ENCODE measurements at regions not wholly inside any gene's neighbourhood (a gene's known extent, or its start where the extent isn't known, plus 50 kb on each side); places are given as distances from the start of the nearest gene placed in this dataset.

DNA sequence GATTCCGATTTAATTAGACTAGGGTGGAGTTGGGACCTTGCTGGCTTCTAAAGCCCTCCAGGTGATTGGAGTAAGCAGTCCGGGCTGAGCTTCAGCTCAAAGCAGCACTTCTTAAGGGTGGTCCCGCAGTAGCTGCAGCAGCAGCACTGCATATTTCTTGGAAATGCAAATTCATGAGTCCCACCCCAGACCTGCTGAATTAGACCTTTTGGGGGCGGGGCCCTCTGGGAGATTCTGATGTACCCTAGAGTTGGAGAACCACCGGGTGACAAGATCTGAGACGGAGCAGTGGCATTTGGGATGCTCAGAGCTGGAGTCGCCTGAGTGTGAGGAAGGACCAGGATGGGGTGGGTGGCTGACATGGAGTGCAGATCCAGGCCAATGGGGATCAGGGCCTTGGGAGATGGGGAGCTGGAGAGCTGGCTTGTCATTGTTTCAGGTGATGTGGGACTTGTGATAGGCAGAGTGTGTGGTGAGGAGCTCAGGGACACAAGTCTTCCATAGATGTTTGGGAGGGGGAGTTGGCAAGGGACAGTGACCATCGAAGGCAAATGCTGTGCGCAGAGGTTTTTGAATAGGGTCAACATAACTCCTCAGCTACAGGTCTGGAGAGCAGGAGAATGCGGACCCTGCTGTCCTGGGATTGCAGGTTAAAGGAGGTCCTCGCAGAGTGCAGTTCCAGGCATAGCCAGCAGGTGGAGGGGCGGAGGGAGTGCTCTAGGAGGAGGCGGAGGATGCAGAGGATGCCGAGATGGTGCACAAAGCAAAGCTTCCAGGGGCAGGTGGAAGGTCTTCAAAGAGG, 130.9 kb upstream of the RAB12 start:
- H3K27me3 ChIP-seq (ENCODE audit: control insufficient read depth, insufficient read depth, low read length), result no peaks in the 10 kb centered on the region
- H3K4me3 ChIP-seq (ENCODE audit: low read length), result no peak overlapping the region
- no peaks in the 10 kb centered on the region for H3K9me3 ChIP-seq (ENCODE audit: control insufficient read depth, insufficient read depth, low read length)
- H3K27ac ChIP-seq (ENCODE audit: low read length), result no peak overlapping the region
- no CpG with 5 or more reads among the region's 14 CpGs for WGBS (ENCODE audit: insufficient coverage, insufficient read length)
- no peaks in the 10 kb centered on the region for H3K36me3 ChIP-seq (ENCODE audit: control insufficient read depth, insufficient read depth, low read length)
- DNase-seq (ENCODE audit: low read depth, low spot score), result peak; percentile 67
- H3K4me1 ChIP-seq (ENCODE audit: control insufficient read depth, insufficient read depth, low read length), result no peaks in the 10 kb centered on the region

DNA sequence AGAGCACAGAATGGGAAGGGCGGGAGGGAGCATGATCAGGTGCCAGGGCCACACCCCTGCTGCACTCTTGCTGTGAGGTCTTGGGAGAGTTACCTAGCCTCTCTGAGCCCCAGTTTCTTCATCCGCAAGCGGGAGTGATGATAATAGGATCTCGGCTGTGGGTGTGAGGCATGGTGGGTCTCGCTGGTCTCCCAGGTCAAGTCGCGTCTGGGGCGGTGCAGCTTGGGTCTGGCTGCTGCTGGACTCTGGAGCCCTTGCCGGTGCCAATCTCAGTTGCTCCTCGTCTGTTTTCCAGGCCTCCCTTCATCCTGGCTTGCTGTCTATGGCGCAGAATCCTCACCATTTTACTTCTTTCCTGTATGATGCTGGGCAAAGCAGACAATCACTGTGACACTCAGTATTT, 130.3 kb upstream of the RAB12 start:
- no peaks in the 10 kb centered on the region for H3K36me3 ChIP-seq (ENCODE audit: control insufficient read depth, insufficient read depth, low read length)
- no CpG with 5 or more reads among the region's 11 CpGs for WGBS (ENCODE audit: insufficient coverage, insufficient read length)
- no peaks in the 10 kb centered on the region for H3K9me3 ChIP-seq (ENCODE audit: control insufficient read depth, insufficient read depth, low read length)
- no peak overlapping the region for H3K27ac ChIP-seq (ENCODE audit: low read length)
- H3K27me3 ChIP-seq (ENCODE audit: control insufficient read depth, insufficient read depth, low read length), result no peaks in the 10 kb centered on the region
- DNase-seq (ENCODE audit: low read depth, low spot score), result no peak
- H3K4me1 ChIP-seq (ENCODE audit: control insufficient read depth, insufficient read depth, low read length), result no peaks in the 10 kb centered on the region
- no peak overlapping the region for H3K4me3 ChIP-seq (ENCODE audit: low read length)

DNA sequence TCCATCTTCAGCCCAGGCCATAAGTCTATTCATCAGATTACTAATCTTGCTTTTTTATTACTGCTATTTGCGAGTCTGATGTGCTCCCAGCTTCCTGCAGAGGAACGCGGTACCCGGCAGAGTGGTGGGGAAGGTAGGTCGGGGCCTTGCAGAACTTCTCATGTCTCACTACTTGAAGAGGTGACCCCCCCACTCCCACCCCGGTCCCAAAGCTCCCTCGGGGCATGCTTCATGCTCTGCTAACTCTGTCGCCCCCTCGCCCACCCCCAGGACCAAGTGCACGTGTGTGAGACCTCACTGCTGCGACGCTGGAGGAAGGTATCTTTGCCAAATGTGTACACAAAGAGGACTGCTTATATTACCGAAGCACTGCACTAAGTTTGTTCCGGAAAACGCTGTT, 129.4 kb upstream of the RAB12 start:
- Histone ChIP-seq H3K27me3 (ENCODE audit: control insufficient read depth, insufficient read depth, low read length) (no peaks in the 10 kb centered on the region), H3K36me3 (ENCODE audit: control insufficient read depth, insufficient read depth, low read length) (no peaks in the 10 kb centered on the region), H3K27ac (ENCODE audit: low read length) (no peak overlapping the region), H3K4me1 (ENCODE audit: control insufficient read depth, insufficient read depth, low read length) (no peaks in the 10 kb centered on the region), H3K9me3 (ENCODE audit: control insufficient read depth, insufficient read depth, low read length) (no peaks in the 10 kb centered on the region), H3K4me3 (ENCODE audit: low read length) (no peak overlapping the region)
- no peak for DNase-seq (ENCODE audit: low read depth, low spot score)
- no CpG with 5 or more reads among the region's 15 CpGs for WGBS (ENCODE audit: insufficient coverage, insufficient read length)

DNA sequence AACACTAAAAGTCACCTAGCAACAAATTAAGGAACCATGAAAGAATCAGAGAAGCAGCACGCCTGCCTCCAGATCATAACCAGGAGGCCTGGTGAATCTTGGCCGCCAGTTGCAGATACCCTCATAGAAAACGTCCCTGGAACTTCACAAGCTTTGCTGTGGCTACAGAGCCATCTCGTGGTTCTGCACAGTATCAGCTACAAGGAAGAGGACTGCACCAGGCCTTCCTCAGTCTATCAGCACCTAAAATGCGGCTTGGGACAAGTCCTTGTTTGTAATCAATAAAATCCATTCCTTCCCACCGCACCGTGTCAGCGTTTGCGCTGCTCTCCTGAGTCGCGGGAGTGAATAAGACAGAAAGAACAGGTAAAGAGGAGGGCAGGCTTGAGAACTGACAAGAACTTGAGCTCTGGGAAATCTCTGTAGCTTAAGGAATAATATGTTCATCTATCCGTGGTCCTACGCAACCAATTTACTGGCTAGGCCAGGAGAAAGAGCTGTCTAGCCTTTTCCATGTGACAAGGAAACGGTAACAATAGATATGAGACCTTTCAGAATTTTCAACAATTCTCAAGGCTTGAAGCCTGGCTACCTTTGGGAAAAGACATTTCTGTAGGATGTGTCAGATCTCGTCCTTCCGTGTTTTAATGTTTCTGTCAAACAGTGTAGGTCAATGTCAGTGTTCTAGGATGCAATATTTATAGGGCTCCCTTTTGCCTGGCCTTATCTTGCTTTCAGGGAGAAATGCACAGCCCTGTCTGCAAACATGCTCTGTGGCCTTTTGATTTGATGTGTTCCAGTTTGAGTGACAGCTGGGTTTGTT, 128.5 kb upstream of the RAB12 start:
- no CpG with 5 or more reads among the region's 16 CpGs for whole genome bisulfite sequencing (ENCODE audit: insufficient coverage, insufficient read length)
- Histone ChIP-seq H3K27ac (ENCODE audit: low read length) (no peak overlapping the region), H3K4me1 (ENCODE audit: control insufficient read depth, insufficient read depth, low read length) (no peaks in the 10 kb centered on the region; the same call in 1 of the 2 replicates), H3K27me3 (ENCODE audit: control insufficient read depth, insufficient read depth, low read length) (no peaks in the 10 kb centered on the region), H3K4me3 (ENCODE audit: low read length) (no peak overlapping the region), H3K9me3 (ENCODE audit: control insufficient read depth, insufficient read depth, low read length) (no peaks in the 10 kb centered on the region), H3K36me3 (ENCODE audit: control insufficient read depth, insufficient read depth, low read length) (no peaks in the 10 kb centered on the region)
- peak; percentile 5 for DNase-seq (ENCODE audit: low read depth, low spot score)

DNA sequence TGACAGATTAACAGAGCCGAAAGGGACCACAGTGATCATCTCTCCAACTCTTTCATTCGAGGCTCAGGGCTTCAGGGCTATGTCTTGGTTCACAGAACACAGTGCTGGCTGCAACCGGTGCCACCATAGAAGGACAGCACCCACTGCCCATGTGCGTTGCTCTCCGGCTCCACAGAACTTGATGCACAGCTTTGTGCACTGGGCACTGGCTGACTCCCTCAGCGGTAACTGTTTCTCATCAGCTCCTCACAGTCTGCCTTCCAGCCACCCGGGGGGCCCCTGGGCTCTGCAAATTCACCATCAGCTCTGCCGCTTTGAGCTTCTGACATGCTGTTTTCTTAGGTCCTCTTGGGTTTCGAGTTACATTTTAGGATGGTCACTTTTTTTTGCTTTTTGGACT, 124.3 kb upstream of the RAB12 start:
- Histone ChIP-seq H3K4me3 (ENCODE audit: low read length) (no peak overlapping the region), H3K36me3 (ENCODE audit: control insufficient read depth, insufficient read depth, low read length) (no peaks in the 10 kb centered on the region), H3K9me3 (ENCODE audit: control insufficient read depth, insufficient read depth, low read length) (no peaks in the 10 kb centered on the region), H3K27ac (ENCODE audit: low read length) (no peak overlapping the region), H3K4me1 (ENCODE audit: control insufficient read depth, insufficient read depth, low read length) (no peaks in the 10 kb centered on the region; the same call in 1 of the 2 replicates), H3K27me3 (ENCODE audit: control insufficient read depth, insufficient read depth, low read length) (no peaks in the 10 kb centered on the region)
- WGBS (ENCODE audit: insufficient coverage, insufficient read length), result no CpG with 5 or more reads among the region's 9 CpGs
- DNase-seq (ENCODE audit: low read depth, low spot score), result no peak

DNA sequence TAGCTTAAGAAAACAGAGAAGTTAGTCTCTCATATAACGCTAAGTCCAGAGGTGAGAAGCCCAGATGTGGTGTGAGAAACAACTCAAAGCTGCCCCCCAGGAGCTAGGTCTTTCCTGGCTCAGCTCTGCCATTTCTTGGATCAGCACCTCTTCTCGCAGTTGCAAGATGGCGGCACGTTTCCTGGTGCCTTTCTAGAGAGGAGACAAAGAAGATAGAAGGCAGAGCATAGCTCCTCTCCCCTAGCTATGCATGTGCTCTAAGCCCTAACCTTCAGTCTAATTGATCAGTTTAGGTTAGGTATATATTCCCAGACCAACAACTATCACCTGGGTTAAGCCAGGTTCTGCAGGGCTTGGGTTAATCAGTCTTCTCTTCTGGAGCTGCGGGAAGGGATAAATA, 119.5 kb upstream of the RAB12 start:
- WGBS (ENCODE audit: insufficient coverage, insufficient read length), result no CpG with 5 or more reads among the region's 5 CpGs
- no peak for DNase-seq (ENCODE audit: low read depth, low spot score)
- no peak overlapping the region for H3K27ac ChIP-seq (ENCODE audit: low read length)
- no peaks in the 10 kb centered on the region for H3K27me3 ChIP-seq (ENCODE audit: control insufficient read depth, insufficient read depth, low read length)
- no peaks in the 10 kb centered on the region; the same call in 1 of the 2 replicates for H3K4me1 ChIP-seq (ENCODE audit: control insufficient read depth, insufficient read depth, low read length)
- no peaks in the 10 kb centered on the region for H3K9me3 ChIP-seq (ENCODE audit: control insufficient read depth, insufficient read depth, low read length)
- H3K36me3 ChIP-seq (ENCODE audit: control insufficient read depth, insufficient read depth, low read length), result no peaks in the 10 kb centered on the region
- H3K4me3 ChIP-seq (ENCODE audit: low read length), result no peak overlapping the region

DNA sequence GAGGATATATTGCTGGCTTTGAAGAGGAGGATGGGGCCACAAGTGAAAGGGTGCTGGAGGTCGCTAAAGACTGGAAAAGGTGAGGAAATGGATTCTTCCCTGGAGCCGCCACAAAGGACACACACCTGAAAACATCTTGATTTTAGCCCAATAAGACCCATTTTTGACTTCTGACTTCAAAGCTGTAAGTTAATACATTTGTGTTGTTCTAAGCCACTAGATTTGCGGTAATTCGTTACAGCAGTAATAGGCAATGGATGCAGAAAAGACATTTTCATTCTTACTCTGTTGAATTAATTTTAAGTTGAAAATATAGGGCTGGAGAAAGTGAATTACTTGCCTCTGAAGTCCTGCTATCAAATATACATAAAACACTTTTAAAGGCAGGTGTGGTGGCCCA, 117.7 kb upstream of the RAB12 start:
- Histone ChIP-seq H3K4me3 (ENCODE audit: low read length) (no peak overlapping the region), H3K36me3 (ENCODE audit: control insufficient read depth, insufficient read depth, low read length) (no peaks in the 10 kb centered on the region), H3K27ac (ENCODE audit: low read length) (no peak overlapping the region), H3K4me1 (ENCODE audit: control insufficient read depth, insufficient read depth, low read length) (peaks cover 3% of the 10 kb centered on the region; the same call in 1 of the 2 replicates), H3K9me3 (ENCODE audit: control insufficient read depth, insufficient read depth, low read length) (no peaks in the 10 kb centered on the region), H3K27me3 (ENCODE audit: control insufficient read depth, insufficient read depth, low read length) (no peaks in the 10 kb centered on the region)
- no peak for DNase-seq (ENCODE audit: low read depth, low spot score)
- no CpG with 5 or more reads among the region's 4 CpGs for WGBS (ENCODE audit: insufficient coverage, insufficient read length)

DNA sequence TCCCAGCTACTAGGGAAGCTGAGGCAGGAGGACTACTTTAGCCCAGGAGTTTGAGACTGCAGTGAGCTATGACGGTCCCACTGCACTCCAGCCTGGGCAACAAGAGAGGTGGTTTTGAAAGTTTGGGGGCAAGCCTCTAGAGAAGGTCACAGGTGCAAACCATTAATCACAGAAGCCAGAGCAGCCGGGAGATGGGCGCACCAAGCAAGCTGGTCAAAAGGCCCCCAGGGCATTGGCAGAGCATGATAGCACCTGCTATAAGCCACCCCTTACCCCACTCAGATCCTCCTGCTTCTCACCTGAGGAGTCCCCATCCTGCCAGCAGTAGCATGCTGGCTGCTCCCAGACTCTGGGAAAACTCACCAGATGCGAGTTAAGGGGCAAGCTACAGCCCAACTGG, 116.1 kb upstream of the RAB12 start:
- no peak for DNase-seq (ENCODE audit: low read depth, low spot score)
- Histone ChIP-seq H3K4me3 (ENCODE audit: low read length) (no peak overlapping the region), H3K4me1 (ENCODE audit: control insufficient read depth, insufficient read depth, low read length) (peaks cover 3% of the 10 kb centered on the region; the same call in 1 of the 2 replicates), H3K27me3 (ENCODE audit: control insufficient read depth, insufficient read depth, low read length) (no peaks in the 10 kb centered on the region), H3K9me3 (ENCODE audit: control insufficient read depth, insufficient read depth, low read length) (no peaks in the 10 kb centered on the region), H3K27ac (ENCODE audit: low read length) (no peak overlapping the region), H3K36me3 (ENCODE audit: control insufficient read depth, insufficient read depth, low read length) (no peaks in the 10 kb centered on the region)
- WGBS (ENCODE audit: insufficient coverage, insufficient read length), result no CpG with 5 or more reads among the region's 4 CpGs

DNA sequence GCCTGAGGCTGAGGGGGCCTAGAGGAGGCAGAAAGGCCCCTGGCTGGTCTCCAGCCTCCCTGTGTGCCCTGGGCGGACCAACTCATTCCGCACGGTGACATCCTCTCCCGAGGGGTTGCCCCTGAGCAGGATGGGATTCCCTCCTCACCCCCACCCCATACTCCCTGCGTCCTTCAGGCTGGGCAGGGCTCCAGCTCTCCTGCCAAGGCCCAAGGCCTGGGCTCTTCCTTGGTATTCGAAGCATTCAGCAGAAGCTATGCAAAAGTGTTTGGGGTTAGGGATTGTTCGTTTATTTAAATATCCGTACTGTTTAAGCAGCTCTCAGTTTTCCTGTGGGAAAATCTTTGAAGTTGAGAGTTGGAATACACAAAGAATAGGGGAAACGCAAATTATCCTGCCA, 113.1 kb upstream of the RAB12 start:
- Histone ChIP-seq H3K27ac (ENCODE audit: low read length) (no peak overlapping the region), H3K4me3 (ENCODE audit: low read length) (no peak overlapping the region), H3K36me3 (ENCODE audit: control insufficient read depth, insufficient read depth, low read length) (no peaks in the 10 kb centered on the region), H3K4me1 (ENCODE audit: control insufficient read depth, insufficient read depth, low read length) (peaks cover 3% of the 10 kb centered on the region; the same call in 1 of the 2 replicates), H3K27me3 (ENCODE audit: control insufficient read depth, insufficient read depth, low read length) (no peaks in the 10 kb centered on the region), H3K9me3 (ENCODE audit: control insufficient read depth, insufficient read depth, low read length) (no peaks in the 10 kb centered on the region)
- WGBS (ENCODE audit: insufficient coverage, insufficient read length), result no CpG with 5 or more reads among the region's 9 CpGs
- DNase-seq (ENCODE audit: low read depth, low spot score), result no peak

DNA sequence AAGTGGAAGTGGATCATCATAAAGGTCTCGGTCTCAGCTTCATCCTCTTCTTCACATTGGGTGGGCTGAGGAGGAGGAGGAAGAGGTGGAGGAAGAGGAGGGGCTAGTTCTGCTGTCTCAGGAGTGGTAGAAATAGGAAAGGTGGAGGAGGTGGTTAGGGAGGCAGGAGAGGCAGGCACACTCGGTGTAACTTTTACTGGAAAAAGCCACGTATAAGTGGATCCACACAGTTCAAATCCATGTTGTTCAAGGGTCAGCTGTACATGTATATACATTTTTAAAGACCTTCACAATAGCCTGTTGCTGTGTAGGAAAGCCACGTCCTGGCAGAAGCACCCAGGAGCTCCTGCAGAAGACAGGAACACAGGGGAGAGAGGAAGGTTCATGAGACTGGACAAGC, 110.3 kb upstream of the RAB12 start:
- H3K4me3 ChIP-seq (ENCODE audit: low read length), result no peak overlapping the region
- no peaks in the 10 kb centered on the region for H3K36me3 ChIP-seq (ENCODE audit: control insufficient read depth, insufficient read depth, low read length)
- peaks cover 3% of the 10 kb centered on the region; the same call in 1 of the 2 replicates for H3K4me1 ChIP-seq (ENCODE audit: control insufficient read depth, insufficient read depth, low read length)
- no peaks in the 10 kb centered on the region for H3K27me3 ChIP-seq (ENCODE audit: control insufficient read depth, insufficient read depth, low read length)
- no peak overlapping the region for H3K27ac ChIP-seq (ENCODE audit: low read length)
- no peaks in the 10 kb centered on the region for H3K9me3 ChIP-seq (ENCODE audit: control insufficient read depth, insufficient read depth, low read length)
- WGBS (ENCODE audit: insufficient coverage, insufficient read length), result no CpG with 5 or more reads among the region's 4 CpGs
- DNase-seq (ENCODE audit: low read depth, low spot score), result no peak
